AG04449 (cell line): ENCODE measurements at regions not wholly inside any gene's neighbourhood (a gene's known extent, or its start where the extent isn't known, plus 50 kb on each side); places are given as distances from the start of the nearest gene placed in this dataset.

Source experiments
- CTCF ChIA-PET: fragments of 350-600 bp; formaldehyde crosslinking; extraction: SDS; loops from one replicate; lab custom pipeline; 2021; ENCODE audit warnings: antibody characterized with exemption; lab: Yijun Ruan, JAX
- POLR2A ChIA-PET: fragments of 400-600, 350-600 bp; formaldehyde crosslinking; extraction: SDS; loops from one replicate; lab custom pipeline; 2020; ENCODE audit warnings: antibody characterized with exemption, inconsistent platforms; lab: Yijun Ruan, JAX
- DNase-seq: peaks from one replicate; pipeline ENCODE4 v3.0.0-alpha.2; 2010; ENCODE audit warnings: low read depth, low spot score
- H3K4me3 ChIP-seq: 2 replicates; pipeline ENCODE4 v1.5.1; 2011; ENCODE audit warnings: low read depth, mild to moderate bottlenecking, control low read depth, low read length
- TF ChIP-seq, protein P1 (sequence below): IDR thresholded peaks from one replicate; pipeline ENCODE4 v1.5.1; 2011; ENCODE audit warnings: mild to moderate bottlenecking, moderate library complexity, low read length, control low read depth, inconsistent platforms; ENCODE audit not compliant: insufficient read depth; ENCODE audit errors: missing control alignments

DNA sequence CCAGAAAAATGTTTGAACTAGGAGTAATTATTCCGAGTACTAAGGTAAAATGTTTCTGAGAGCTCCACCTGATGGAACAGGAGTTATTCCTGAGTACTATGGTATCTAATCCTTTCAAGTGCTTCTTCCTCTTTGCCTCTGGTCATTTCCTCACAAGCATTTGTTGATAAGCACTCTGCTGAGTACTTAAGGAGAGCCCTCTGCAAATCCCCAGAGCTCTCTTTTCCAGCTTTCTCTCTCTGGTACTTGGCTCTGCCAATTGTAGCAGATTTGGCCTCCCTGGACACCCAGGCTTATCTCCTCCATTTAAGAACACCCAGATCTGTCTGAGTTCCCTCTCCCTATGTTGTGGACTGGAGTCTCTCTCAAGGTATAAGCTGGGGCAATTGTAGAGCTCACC lies 457.0 kb downstream of the MN1 start:
- CTCF ChIA-PET: no interaction called here
- POLR2A ChIA-PET: no interaction called here
- TF ChIP-seq, protein P1, sequence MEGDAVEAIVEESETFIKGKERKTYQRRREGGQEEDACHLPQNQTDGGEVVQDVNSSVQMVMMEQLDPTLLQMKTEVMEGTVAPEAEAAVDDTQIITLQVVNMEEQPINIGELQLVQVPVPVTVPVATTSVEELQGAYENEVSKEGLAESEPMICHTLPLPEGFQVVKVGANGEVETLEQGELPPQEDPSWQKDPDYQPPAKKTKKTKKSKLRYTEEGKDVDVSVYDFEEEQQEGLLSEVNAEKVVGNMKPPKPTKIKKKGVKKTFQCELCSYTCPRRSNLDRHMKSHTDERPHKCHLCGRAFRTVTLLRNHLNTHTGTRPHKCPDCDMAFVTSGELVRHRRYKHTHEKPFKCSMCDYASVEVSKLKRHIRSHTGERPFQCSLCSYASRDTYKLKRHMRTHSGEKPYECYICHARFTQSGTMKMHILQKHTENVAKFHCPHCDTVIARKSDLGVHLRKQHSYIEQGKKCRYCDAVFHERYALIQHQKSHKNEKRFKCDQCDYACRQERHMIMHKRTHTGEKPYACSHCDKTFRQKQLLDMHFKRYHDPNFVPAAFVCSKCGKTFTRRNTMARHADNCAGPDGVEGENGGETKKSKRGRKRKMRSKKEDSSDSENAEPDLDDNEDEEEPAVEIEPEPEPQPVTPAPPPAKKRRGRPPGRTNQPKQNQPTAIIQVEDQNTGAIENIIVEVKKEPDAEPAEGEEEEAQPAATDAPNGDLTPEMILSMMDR: no peak
- no peak overlapping the region for H3K4me3 ChIP-seq
- DNase-seq: no peak

DNA sequence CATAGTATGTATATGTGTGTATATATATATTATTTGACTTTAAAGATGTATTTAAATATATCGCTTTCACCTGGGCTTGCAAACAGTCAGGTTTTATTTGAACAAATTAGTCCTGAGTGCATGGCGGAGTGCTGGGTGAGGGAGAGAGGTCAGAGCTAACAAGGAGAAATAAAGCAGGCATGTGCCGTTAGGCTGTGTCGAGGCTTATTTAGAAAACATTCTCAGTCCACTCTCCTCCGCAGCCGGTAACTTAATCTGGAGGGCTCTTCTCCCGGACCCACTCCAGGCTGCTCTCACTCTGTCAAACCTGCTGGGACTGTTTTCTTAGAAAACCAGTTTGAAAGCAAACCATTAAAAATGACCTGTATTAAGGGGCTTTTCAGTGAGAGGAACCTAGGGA lies 455.9 kb downstream of the MN1 start:
- TF ChIP-seq, protein P1: no peak
- CTCF ChIA-PET: no interaction called here
- no peak overlapping the region for H3K4me3 ChIP-seq
- POLR2A ChIA-PET: no interaction called here
- DNase-seq: no peak

DNA sequence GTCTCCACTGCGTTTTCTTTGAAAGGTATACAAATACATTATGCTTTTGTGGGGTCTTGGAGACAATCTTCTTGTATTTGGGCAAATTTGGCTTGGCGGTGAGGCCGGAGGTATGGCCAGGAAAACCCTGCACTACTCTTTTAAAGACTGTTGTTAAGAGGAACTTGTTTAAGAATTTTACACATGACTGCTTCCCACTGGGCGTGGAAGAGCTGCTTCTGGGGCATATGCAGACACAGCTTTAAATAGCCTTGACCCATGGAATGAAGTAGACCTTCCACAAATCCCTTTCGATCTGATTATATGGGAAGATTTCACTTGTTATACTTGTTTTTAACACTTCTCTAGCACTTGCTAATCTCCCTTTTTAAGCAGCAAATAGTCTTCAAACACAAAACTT lies 453.6 kb downstream of the MN1 start:
- ChIA-PET CTCF (no interaction called here), POLR2A (no interaction called here)
- no peak for DNase-seq
- no peak overlapping the region for H3K4me3 ChIP-seq
- TF ChIP-seq, protein P1: no peak

DNA sequence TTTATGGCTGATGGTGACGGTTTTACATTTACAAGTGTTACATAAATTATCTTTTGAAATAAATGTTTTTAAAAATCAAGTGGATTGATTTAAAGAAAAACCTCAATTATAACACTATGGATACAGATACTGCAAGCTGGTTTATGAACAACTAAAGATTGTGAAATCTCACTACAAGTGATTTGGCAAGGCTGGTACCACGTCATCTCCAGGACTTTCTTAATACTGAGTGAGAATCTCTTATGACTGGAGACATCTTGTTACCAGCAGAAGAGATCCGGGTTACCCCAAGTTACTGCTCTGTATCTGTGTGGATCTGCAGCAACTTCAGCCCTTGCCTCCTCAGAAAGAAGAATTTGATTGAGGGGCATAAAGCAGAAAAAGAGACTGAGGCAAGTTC lies 452.9 kb downstream of the MN1 start:
- DNase-seq: peak; percentile 7
- CTCF ChIA-PET: no interaction called here
- POLR2A ChIA-PET: no interaction called here
- H3K4me3 ChIP-seq: no peak overlapping the region
- TF ChIP-seq, protein P1: no peak

DNA sequence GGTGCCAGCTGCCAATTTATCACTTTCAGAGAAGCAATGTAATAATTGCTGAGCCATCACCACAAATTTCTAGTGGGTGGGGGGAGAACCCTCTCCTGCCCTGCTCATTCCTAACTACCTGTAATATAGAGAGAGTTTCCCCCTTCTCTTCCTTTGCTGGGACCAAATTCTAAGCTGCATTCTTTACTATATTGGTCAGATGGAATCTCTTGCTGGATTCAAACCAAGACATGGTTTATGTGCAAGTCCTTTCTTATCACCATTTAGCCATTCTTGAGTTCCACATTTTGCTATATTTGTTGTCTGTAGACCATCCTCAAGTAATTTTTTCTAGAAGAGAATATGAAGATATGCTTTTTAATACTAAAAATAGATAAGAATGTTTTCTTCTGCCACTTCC lies 452.1 kb downstream of the MN1 start:
- TF ChIP-seq, protein P1: no peak
- peak; percentile 16 for DNase-seq
- no peak overlapping the region for H3K4me3 ChIP-seq
- POLR2A ChIA-PET: no interaction called here
- CTCF ChIA-PET: no interaction called here

DNA sequence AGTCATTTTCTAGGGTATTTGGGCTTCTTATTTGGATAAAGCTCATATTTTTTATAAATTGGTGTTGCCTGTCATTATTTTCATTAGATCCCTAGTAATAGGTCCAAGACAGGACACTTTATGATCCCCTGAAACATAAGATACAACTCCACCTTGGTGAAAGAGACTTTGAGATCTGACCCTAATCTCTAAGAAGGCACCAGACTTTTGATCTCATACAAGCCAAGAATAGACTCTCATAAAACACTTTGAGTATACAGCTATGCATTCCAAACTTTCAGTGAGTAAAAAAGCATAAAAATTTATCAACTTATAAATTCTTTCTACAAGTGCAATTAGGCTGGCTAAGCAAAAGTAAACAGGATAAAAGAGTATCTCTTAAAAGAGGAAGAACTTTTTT lies 451.2 kb downstream of the MN1 start:
- CTCF ChIA-PET: no interaction called here
- POLR2A ChIA-PET: no interaction called here
- TF ChIP-seq, protein P1: no peak
- no peak overlapping the region for H3K4me3 ChIP-seq
- DNase-seq: no peak
